PFSK-1 (cell line): ENCODE measurements at regions not wholly inside any gene's neighbourhood (a gene's known extent, or its start where the extent isn't known, plus 50 kb on each side); places are given as distances from the start of the nearest gene placed in this dataset.

Experiments
- FOXP2 ChIP-seq: optimal IDR thresholded peaks from 2 replicates; pipeline ENCODE3; 2011; ENCODE audit warnings: borderline replicate concordance, control low read depth, inconsistent platforms; ENCODE audit not compliant: insufficient read depth; ENCODE audit errors: extremely low read length, extremely low read depth
- POLR2AphosphoS5 ChIP-seq: IDR thresholded peaks from 2 replicates; pipeline ENCODE4 v1.6.1; 2012; ENCODE audit warnings: low read depth, mild to moderate bottlenecking, control low read depth, low read length, moderate library complexity
- SIN3A ChIP-seq: IDR thresholded peaks from 2 replicates; pipeline ENCODE4 v1.6.1; 2012; ENCODE audit warnings: mild to moderate bottlenecking, low read length, moderate library complexity, borderline replicate concordance; ENCODE audit not compliant: insufficient read depth
- TAF1 ChIP-seq: IDR thresholded peaks from 2 replicates; pipeline ENCODE4 v1.6.1; 2012; ENCODE audit warnings: low read length, control low read depth, borderline replicate concordance; ENCODE audit not compliant: insufficient read depth
- TF ChIP-seq, protein P1 (sequence below), 2 experiments: IDR thresholded peaks; 2 replicates each; pipeline versions ENCODE4 v1.6.1 to v1.8.0; 2011 to 2012; ENCODE audit warnings: low read depth in 2 of 2, low read length in 2 of 2, control low read depth in 1 of 2, inconsistent platforms in 1 of 2, mild to moderate bottlenecking in 1 of 2, moderate library complexity in 1 of 2; ENCODE audit not compliant: insufficient read depth in 1 of 2

DNA sequence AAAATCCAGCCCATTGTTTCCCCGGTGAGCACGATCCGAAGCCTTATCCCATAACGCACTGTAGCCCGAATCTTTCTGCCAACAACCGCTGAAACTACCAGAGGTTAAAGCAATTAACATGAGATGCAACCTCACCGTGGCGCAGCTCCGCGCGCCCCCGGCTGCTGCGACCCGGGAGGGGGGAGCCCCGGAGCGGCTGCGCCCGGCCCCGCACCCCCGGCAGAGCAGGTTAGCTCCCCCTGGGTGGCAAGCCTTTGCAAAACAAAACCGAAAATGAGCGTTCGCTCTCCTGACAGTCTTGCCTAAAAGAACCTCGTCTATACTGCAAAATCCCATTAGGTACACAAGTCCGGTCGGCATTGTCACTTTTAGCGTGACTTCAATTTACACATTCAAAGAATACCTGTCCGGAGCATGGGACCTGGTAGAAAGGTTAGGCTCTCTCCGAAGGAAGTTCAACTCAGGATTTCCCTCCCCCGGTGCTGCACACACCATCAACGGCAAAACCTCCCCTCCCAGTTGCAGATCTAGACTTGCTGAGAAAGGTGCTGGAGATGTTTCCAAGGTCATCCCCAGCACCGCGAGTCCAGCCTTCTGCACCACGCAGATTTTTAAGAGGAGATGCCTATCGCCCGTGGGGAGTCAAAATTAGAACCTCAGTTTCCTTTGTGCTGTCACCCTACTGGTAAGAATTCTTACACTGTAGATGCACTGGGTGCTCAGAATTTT is 107.5 kb downstream of the ZNF281 start:
- TF ChIP-seq POLR2AphosphoS5 (no peak), TAF1 (no peak), FOXP2 (no peak), SIN3A (no peak)
- TF ChIP-seq, protein P1, sequence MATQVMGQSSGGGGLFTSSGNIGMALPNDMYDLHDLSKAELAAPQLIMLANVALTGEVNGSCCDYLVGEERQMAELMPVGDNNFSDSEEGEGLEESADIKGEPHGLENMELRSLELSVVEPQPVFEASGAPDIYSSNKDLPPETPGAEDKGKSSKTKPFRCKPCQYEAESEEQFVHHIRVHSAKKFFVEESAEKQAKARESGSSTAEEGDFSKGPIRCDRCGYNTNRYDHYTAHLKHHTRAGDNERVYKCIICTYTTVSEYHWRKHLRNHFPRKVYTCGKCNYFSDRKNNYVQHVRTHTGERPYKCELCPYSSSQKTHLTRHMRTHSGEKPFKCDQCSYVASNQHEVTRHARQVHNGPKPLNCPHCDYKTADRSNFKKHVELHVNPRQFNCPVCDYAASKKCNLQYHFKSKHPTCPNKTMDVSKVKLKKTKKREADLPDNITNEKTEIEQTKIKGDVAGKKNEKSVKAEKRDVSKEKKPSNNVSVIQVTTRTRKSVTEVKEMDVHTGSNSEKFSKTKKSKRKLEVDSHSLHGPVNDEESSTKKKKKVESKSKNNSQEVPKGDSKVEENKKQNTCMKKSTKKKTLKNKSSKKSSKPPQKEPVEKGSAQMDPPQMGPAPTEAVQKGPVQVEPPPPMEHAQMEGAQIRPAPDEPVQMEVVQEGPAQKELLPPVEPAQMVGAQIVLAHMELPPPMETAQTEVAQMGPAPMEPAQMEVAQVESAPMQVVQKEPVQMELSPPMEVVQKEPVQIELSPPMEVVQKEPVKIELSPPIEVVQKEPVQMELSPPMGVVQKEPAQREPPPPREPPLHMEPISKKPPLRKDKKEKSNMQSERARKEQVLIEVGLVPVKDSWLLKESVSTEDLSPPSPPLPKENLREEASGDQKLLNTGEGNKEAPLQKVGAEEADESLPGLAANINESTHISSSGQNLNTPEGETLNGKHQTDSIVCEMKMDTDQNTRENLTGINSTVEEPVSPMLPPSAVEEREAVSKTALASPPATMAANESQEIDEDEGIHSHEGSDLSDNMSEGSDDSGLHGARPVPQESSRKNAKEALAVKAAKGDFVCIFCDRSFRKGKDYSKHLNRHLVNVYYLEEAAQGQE (IDR thresholded peaks at IDR 0.05; ENCODE audit: insufficient read depth in 1 of 2, low read depth in 2 of 2, low read length in 2 of 2), result no peak

DNA sequence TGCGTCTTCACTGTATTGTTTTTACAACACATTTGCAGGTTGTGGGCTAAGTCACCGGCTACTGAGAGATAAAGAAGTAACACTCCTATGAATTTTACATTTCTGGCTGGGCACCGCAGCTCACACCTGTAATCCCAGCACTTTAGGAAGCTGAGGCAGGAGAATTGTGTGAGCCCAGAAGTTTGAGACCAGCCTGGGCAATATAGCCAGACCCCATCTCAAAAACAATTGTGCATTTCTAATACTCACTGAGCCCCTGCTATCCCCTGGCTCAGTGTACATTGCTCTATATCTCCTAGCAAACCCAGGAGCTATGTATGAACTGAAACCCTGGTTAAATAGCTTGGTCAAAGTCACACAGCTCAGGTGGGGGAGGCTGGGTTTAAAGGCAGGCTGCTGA is 108.7 kb downstream of the ZNF281 start:
- TF ChIP-seq TAF1 (no peak), FOXP2 (no peak), SIN3A (no peak), POLR2AphosphoS5 (no peak)
- TF ChIP-seq, protein P1 (IDR thresholded peaks at IDR 0.05; ENCODE audit: insufficient read depth in 1 of 2, low read depth in 2 of 2, low read length in 2 of 2), result no peak

DNA sequence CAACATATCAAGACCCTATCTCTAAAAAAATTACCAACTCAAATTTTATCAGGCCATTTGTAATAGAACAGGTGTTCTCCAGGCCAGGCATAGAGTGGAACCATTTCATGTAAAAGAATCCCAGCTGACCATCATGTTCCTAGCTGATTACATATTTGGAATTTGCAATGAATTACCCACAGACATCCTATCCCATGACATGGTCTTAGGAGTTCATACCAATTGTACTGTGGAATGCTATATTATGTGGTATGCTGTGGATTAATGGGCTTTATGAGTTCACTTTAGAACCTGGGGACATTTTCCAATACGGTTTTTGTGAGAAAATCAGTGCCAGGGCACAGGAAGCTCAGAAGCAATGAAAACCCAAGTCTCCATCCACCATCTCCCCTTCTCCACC is 110.3 kb downstream of the ZNF281 start:
- no peak for TF ChIP-seq POLR2AphosphoS5

DNA sequence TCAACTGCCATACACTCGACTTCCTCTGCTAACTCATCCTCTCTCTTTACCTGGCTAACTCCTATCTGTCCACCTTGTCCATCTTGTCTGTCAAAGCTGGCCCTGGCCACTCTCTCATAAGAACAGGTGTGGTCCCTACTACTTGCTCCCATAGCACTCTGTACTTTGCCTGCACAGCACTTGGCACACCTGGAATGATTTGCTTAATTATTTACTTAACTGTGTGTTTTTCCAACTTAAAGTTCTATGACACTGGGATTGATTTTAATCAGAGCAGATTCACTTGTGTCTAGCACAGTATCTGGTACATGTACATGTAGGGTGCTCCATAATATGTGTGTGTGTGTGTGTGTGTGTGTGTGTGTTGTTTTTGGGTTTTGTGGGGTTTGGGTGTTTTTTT is 111.6 kb downstream of the ZNF281 start:
- TF ChIP-seq TAF1, result no peak
- TF ChIP-seq POLR2AphosphoS5, result no peak
- no peak for TF ChIP-seq SIN3A
- TF ChIP-seq FOXP2, result no peak
- TF ChIP-seq, protein P1 (IDR thresholded peaks at IDR 0.05; ENCODE audit: insufficient read depth in 1 of 2, low read depth in 2 of 2, low read length in 2 of 2), result no peak

DNA sequence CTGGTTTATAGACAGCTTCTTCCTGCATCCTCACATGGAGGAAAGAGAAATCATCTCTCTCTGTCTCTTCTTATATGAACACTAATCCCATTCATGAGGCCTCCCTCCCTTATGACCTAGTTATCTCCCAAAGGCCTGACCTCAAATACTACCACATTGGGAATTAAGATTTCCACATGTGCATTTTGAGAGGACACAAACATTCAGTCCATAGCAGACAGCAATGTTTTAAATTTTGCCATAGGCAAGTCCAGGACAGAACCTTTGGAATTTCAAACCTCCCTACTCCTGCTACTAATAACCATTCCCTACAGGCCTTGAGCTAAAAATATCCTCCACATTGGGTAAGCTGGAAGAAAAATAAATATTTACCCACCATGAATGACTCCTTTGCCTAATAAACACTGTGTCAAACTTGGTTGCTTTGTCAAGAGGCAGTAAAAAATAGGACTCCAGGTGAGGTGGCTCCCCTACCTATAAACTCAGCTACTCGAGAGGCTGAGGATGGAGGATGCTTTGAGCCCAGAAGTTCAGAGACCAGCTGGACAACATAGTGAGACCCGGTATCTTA is 113.7 kb downstream of the ZNF281 start:
- TF ChIP-seq, protein P1 (IDR thresholded peaks at IDR 0.05; ENCODE audit: insufficient read depth in 1 of 2, low read depth in 2 of 2, low read length in 2 of 2), result no peak
- TF ChIP-seq FOXP2, result no peak
- TF ChIP-seq POLR2AphosphoS5, result no peak
- no peak for TF ChIP-seq TAF1
- no peak for TF ChIP-seq SIN3A
